Testis (tissue), 2 donors: ENCODE measurements at regions not wholly inside any gene's neighbourhood (a gene's known extent, or its start where the extent isn't known, plus 50 kb on each side); places are given as distances from the start of the nearest gene placed in this dataset.

Source experiments
- CTCF ChIP-seq, 3 experiments: fragments of 450-650 bp in 2 of 3; fragments of 200-600 bp in 1 of 3; sonication (generic) in 1 of 3; IDR thresholded peaks; one replicate each; pipeline ENCODE4 v1.5.1; 2016 to 2019; ENCODE audit warnings: antibody characterized with exemption in 3 of 3, mild to moderate bottlenecking in 2 of 3, moderate library complexity in 1 of 3
- POLR2A ChIP-seq: fragments of 450-650 bp; IDR thresholded peaks from one replicate; pipeline ENCODE4 v1.6.1; 2017; ENCODE audit warnings: antibody characterized with exemption, mild to moderate bottlenecking, moderate library complexity

GRCh38 chr14:100649173-100649519 lies 61.9 kb upstream of the BEGAIN start:
- TF ChIP-seq CTCF (IDR thresholded peaks at IDR 0.05) (no peak), POLR2A (no peak)
